AG04450 (cell line): ENCODE measurements at regions not wholly inside any gene's neighbourhood (a gene's known extent, or its start where the extent isn't known, plus 50 kb on each side); places are given as distances from the start of the nearest gene placed in this dataset.
"Not testable (repeated sequence)": the region's sequence is repeated elsewhere in the genome, so short reads cannot be mapped to it uniquely, and the experiment has no call there.

ENCODE experiments used
- CTCF ChIA-PET: fragments of 300-600, 350-600 bp; formaldehyde crosslinking; extraction: SDS; loops from one replicate; lab custom pipeline; 2022; ENCODE audit warnings: antibody characterized with exemption, inconsistent platforms; lab: Charles Lee
- POLR2A ChIA-PET: fragments of 350-600 bp; formaldehyde crosslinking; extraction: SDS; loops from one replicate; lab custom pipeline; 2021; ENCODE audit warnings: antibody characterized with exemption, inconsistent platforms; lab: Yijun Ruan, JAX
- DNase-seq: peaks from one replicate; pipeline ENCODE4 v3.0.0-alpha.2; 2011; ENCODE audit warnings: low read depth, low spot score
- H3K27ac ChIP-seq: one replicate; pipeline ENCODE4 v1.5.1; 2012; ENCODE audit warnings: low read depth, low read length, control low read depth
- H3K27me3 ChIP-seq: one replicate; pipeline ENCODE4 v1.6.0; 2012; ENCODE audit warnings: low read length; ENCODE audit not compliant: control insufficient read depth, insufficient read depth
- H3K4me3 ChIP-seq: 2 replicates; pipeline ENCODE4 v1.5.1; 2011; ENCODE audit warnings: mild to moderate bottlenecking, low read depth, low read length, control low read depth
- H3K9me3 ChIP-seq: 2 replicates; pipeline ENCODE4 v1.5.1; 2012; ENCODE audit warnings: low read length; ENCODE audit not compliant: control insufficient read depth, insufficient read depth
- TF ChIP-seq, protein P1 (sequence below): IDR thresholded peaks from 2 replicates; pipeline ENCODE4 v1.5.1; 2011; ENCODE audit warnings: low read depth, low read length, control low read depth, inconsistent platforms

DNA sequence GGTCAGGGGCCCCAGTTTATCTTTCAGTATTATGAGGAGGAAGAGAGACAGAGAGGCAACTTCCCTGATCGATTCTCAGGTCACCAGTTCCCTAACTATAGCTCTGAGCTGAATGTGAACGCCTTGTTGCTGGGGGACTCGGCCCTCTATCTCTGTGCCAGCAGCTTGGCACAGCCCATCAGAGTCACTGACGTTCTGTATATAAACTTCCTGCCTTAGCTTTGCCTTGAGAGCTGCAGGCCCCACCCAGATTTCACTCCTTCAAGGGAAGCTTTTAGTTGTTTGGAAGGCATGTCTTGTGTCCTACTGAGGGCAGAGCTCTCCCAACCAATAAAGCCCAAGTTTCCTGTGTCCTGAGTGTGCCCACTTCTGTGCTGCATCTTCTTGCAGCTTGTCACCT, 242.5 kb upstream of the PRSS58 start:
- Histone ChIP-seq H3K27ac (no peak overlapping the region), H3K4me3 (no peak overlapping the region), H3K9me3 (no peaks in the 10 kb centered on the region), H3K27me3 (peaks cover 14% of the 10 kb centered on the region)
- ChIA-PET POLR2A (interaction anchor here (0.7 kb wide), 1 partner anchor 32 kb away, joined by 3 read pairs; no protein-coding TSS in a partner anchor), CTCF (interaction anchor here (0.7 to 3.1 kb wide), 10 partner anchors 15 to 283 kb away, joined by 3 to 25 read pairs (median 4); no protein-coding TSS in a partner anchor)
- no peak for DNase-seq
- TF ChIP-seq, protein P1, sequence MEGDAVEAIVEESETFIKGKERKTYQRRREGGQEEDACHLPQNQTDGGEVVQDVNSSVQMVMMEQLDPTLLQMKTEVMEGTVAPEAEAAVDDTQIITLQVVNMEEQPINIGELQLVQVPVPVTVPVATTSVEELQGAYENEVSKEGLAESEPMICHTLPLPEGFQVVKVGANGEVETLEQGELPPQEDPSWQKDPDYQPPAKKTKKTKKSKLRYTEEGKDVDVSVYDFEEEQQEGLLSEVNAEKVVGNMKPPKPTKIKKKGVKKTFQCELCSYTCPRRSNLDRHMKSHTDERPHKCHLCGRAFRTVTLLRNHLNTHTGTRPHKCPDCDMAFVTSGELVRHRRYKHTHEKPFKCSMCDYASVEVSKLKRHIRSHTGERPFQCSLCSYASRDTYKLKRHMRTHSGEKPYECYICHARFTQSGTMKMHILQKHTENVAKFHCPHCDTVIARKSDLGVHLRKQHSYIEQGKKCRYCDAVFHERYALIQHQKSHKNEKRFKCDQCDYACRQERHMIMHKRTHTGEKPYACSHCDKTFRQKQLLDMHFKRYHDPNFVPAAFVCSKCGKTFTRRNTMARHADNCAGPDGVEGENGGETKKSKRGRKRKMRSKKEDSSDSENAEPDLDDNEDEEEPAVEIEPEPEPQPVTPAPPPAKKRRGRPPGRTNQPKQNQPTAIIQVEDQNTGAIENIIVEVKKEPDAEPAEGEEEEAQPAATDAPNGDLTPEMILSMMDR: no peak

- Histone ChIP-seq H3K9me3 (no peaks in the 10 kb centered on the region), H3K27ac (no peak overlapping the region), H3K27me3 (peaks cover 14% of the 10 kb centered on the region), H3K4me3 (no peak overlapping the region)
- no peak for DNase-seq
- TF ChIP-seq, protein P1: no peak
- CTCF ChIA-PET: interaction anchor here (1.3 to 3.1 kb wide), 4 partner anchors 13 to 40 kb away, joined by 3 to 25 read pairs (median 6); no protein-coding TSS in a partner anchor
- POLR2A ChIA-PET: no interaction called here
Measured at GRCh38 chr7:142499635-142500034, 241.8 kb upstream of the PRSS58 start.

- Histone ChIP-seq H3K27me3 (peaks cover 10% of the 10 kb centered on the region), H3K27ac (no peak overlapping the region), H3K4me3 (no peak overlapping the region), H3K9me3 (no peaks in the 10 kb centered on the region)
- DNase-seq: no peak
- ChIA-PET CTCF (interaction anchor here (0.8 to 5.0 kb wide), 16 partner anchors 10 to 717 kb away, joined by 4 to 79 read pairs (median 12); no protein-coding TSS in a partner anchor), POLR2A (no interaction called here)
- TF ChIP-seq, protein P1: no peak
Measured at GRCh38 chr7:142498364-142498763, 240.5 kb upstream of the PRSS58 start.

DNA sequence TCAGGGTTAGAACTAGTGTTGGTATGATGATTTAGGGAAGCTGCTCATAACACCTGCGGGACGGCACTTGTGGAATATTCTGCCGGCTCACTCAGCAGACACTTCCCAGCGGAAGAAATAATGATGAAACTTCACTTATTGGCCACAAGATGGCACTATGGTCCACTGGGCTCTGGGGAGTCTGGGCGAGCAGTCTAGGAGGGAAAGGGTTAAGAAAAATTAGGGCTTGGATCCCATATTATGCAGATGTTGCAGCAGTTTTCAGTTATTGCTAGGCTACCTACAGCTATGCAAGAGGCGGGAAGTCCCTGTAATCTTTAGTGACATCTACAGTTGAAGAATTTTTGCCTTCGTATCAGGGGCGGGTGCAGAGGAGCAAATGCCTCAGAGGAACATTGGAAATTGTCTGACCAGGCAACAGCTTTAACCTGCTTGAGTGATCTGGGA, 238.7 kb upstream of the PRSS58 start:
- no peaks in the 10 kb centered on the region for H3K9me3 ChIP-seq
- DNase-seq: no peak
- no peak overlapping the region for H3K4me3 ChIP-seq
- CTCF ChIA-PET: interaction anchor here (0.6 to 5.0 kb wide), 25 partner anchors 9 to 314 kb away, joined by 3 to 79 read pairs (median 6); no protein-coding TSS in a partner anchor
- no peak overlapping the region for H3K27ac ChIP-seq
- POLR2A ChIA-PET: no interaction called here
- peaks cover 5% of the 10 kb centered on the region for H3K27me3 ChIP-seq
- TF ChIP-seq, protein P1: peak; percentile 70

GRCh38 chr7:142495879-142496278, 238.0 kb upstream of the PRSS58 start:
- H3K4me3 ChIP-seq, DNase-seq, H3K9me3 ChIP-seq, H3K27me3 ChIP-seq, H3K27ac ChIP-seq, POLR2A ChIA-PET: not testable (repeated sequence)
- CTCF ChIA-PET: interaction anchor here (0.8 to 5.0 kb wide), 14 partner anchors 12 to 315 kb away, joined by 3 to 79 read pairs (median 10); no protein-coding TSS in a partner anchor

DNA sequence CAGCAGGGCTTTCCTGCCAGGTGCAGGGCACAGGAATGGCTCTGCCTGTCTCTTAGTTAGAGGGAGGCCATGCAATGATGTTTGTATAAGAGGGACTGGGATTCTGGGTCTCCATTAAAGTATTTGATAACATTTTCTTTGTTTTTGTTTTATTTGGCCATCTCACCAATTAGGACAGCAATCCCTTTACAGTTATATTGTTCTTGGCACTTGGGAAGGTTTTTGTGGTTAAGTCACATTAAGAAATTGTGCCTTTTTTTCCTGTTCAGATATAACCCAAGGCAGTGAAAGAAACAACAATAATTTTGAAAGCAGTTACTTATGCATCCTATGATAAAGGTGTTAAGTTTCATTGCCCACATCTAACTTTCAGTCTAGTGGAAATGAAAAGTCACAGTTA, 237.4 kb upstream of the PRSS58 start:
- H3K4me3 ChIP-seq, H3K27me3 ChIP-seq, H3K27ac ChIP-seq, DNase-seq, POLR2A ChIA-PET, H3K9me3 ChIP-seq: not testable (repeated sequence)
- CTCF ChIA-PET: interaction anchor here (0.8 to 5.0 kb wide), 7 partner anchors 11 to 315 kb away, joined by 3 to 79 read pairs (median 9); no protein-coding TSS in a partner anchor
